Central memory CD8-positive, alpha-beta T cell (primary cell): ENCODE measurements at regions not wholly inside any gene's neighbourhood (a gene's known extent, or its start where the extent isn't known, plus 50 kb on each side); places are given as distances from the start of the nearest gene placed in this dataset.

ENCODE experiments used
- ATAC-seq: fragments of 150-1000 bp; cut with Tn5 transposase; replicated peaks from 2 replicates; pipeline ENCODE4 v1.10.0; 2022; ENCODE audit warnings: mild to moderate bottlenecking, moderate FRiP score, moderate number of reproducible peaks; ENCODE audit not compliant: poor library complexity, severe bottlenecking; ENCODE audit errors: extremely low read depth
- DNase-seq, 2 donors: peaks; one replicate each; pipeline ENCODE4 v3.0.0; 2021; ENCODE audit warnings: low spot score in 2 of 2
- H3K27ac Mint-ChIP-seq: one replicate; pipeline ENCODE4 v1.8.0; 2022; ENCODE audit warnings: low read depth, mild to moderate bottlenecking, moderate library complexity, mixed read lengths
- H3K27me3 Mint-ChIP-seq: one replicate; pipeline ENCODE4 v1.8.0; 2022; ENCODE audit warnings: mixed read lengths
- H3K36me3 Mint-ChIP-seq: one replicate; pipeline ENCODE4 v1.8.0; 2022; ENCODE audit warnings: mild to moderate bottlenecking, moderate library complexity, mixed read lengths; ENCODE audit not compliant: insufficient read depth
- H3K4me1 Mint-ChIP-seq: one replicate; pipeline ENCODE4 v1.8.0; 2022; ENCODE audit warnings: mixed read lengths
- H3K4me3 Mint-ChIP-seq: one replicate; pipeline ENCODE4 v1.8.0; 2022; ENCODE audit warnings: mild to moderate bottlenecking, moderate library complexity, mixed read lengths
- H3K9me3 Mint-ChIP-seq: one replicate; pipeline ENCODE4 v1.8.0; 2022; ENCODE audit warnings: mixed read lengths

GRCh38 chr9:107100591-107100990 is 182.5 kb upstream of the RAD23B start:
- ATAC-seq, result no peak
- peaks cover 6% of the 10 kb centered on the region for H3K9me3 Mint-ChIP-seq
- H3K4me1 Mint-ChIP-seq, result no peaks in the 10 kb centered on the region
- no peaks in the 10 kb centered on the region for H3K36me3 Mint-ChIP-seq
- DNase-seq, result no peak
- H3K27me3 Mint-ChIP-seq, result no peaks in the 10 kb centered on the region
- no peak overlapping the region for H3K27ac Mint-ChIP-seq
- H3K4me3 Mint-ChIP-seq, result no peak overlapping the region

DNA sequence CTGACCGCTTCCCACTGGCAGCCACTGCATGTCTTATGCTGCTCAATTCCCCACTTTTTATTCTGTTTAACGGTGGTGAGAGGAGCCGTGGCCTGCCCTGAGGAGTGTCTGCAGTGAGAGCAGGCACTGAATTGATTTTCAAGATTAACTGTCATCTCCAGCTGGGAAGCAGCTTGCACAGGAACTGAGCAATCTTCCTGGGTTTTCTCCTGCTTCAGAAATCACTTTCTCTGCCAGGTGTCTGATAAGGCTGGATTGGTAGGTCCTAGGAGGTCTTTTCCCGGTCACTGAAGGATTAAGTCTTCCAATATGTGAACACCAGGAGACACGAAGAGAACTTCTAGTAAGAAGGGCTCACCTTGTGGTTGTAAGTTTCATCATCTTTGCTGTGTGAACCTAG is 181.1 kb upstream of the RAD23B start:
- ATAC-seq (no peak), DNase-seq (no peak)
- Mint-ChIP-seq H3K27ac (no peak overlapping the region), H3K27me3 (no peaks in the 10 kb centered on the region), H3K4me3 (no peak overlapping the region), H3K36me3 (no peaks in the 10 kb centered on the region), H3K9me3 (peaks cover 6% of the 10 kb centered on the region), H3K4me1 (no peaks in the 10 kb centered on the region)

GRCh38 chr9:107103621-107104020 is 179.5 kb upstream of the RAD23B start:
- Mint-ChIP-seq H3K4me1 (no peaks in the 10 kb centered on the region), H3K27ac (no peak overlapping the region), H3K27me3 (peaks cover 14% of the 10 kb centered on the region), H3K4me3 (no peak overlapping the region), H3K9me3 (peaks cover 6% of the 10 kb centered on the region), H3K36me3 (no peaks in the 10 kb centered on the region)
- DNase-seq (no peak), ATAC-seq (no peak)

DNA sequence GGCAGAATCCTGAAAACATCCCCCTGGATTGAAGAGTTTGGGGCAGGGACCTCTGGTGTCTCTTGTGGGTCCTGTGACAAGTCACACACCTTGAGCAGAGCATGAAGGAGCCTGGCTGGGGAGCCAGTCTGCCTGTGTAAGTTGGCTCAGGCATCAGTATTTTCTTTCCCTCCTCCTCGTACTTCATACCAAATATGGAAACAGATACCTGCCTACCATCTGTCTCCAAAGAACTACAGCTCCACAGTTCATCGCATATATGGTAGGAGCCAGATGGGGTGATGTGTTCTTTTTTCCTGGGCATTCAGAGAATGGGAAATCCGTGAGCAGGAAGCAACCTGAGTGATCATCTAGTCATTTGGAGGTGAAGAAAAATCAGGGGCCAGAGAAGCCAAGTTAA is 177.3 kb upstream of the RAD23B start:
- no peaks in the 10 kb centered on the region for H3K4me1 Mint-ChIP-seq
- H3K27ac Mint-ChIP-seq, result no peak overlapping the region
- H3K9me3 Mint-ChIP-seq, result no peaks in the 10 kb centered on the region

DNA sequence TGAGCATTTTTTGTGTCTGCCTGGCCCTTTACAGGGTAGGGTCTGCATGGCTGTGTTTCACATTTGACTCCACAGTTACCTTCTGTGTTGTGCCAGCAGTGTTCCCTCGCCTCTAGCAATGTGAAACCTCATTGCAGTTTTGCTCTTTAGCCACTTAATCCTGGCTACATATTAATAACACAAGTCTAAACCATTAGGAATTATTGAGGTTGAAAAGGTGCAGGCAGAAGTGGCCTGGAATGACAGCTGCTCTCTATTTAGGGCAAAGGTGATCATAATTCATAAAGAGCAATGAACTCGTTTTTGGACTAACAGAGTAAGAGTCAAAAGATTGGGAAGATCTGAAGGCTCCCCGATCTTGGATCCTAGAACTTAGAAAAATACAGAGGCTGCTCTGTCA is 176.7 kb upstream of the RAD23B start:
- Mint-ChIP-seq H3K36me3 (no peaks in the 10 kb centered on the region), H3K9me3 (no peaks in the 10 kb centered on the region), H3K4me1 (no peaks in the 10 kb centered on the region), H3K27me3 (peaks cover 23% of the 10 kb centered on the region), H3K4me3 (no peak overlapping the region), H3K27ac (no peak overlapping the region)
- ATAC-seq (no peak), DNase-seq (no peak)

More for the DNA sequence above, 177.3 kb upstream of the RAD23B start:
- H3K4me3 Mint-ChIP-seq, result no peak overlapping the region
- no peak for ATAC-seq
- no peak for DNase-seq
- no peaks in the 10 kb centered on the region for H3K36me3 Mint-ChIP-seq
- peaks cover 23% of the 10 kb centered on the region for H3K27me3 Mint-ChIP-seq

DNA sequence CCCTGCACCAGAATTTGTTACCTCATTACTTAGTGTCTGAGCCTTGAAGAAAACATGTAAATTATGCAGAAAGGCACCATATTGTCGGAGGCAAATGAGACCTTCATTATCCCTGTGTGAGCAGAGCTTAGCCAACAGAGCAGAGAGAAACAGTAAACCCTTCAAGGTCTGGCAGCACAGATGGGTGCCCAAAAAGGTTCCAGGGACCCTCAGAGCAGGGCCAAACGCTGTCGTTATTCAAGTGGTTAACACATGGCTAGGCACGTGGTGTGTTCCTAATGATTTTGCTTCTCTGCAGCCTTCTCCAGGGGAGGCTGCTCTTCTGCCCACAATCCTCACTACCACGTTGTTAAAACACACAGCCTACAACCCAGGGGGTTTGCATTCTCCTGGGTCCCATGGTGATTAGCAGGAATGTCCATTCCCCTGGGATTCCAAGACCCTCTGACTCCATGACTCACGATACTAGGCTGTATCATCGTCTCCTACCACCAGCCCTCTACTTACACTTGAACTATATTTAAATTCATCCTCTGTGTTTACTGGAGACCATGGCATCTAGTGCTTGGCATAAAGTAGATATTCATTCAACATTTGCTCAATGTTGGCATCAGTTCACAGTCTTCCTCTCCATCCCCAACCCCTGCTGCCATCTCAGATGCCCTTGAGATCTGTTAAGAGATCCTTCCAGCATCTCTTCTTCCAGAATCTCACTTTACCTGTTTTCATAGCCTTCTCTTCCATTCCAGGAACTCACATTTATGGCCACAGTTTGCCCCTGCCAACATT is 174.5 kb upstream of the RAD23B start:
- no peak overlapping the region for H3K4me3 Mint-ChIP-seq
- H3K27ac Mint-ChIP-seq, result no peak overlapping the region
- H3K36me3 Mint-ChIP-seq, result no peaks in the 10 kb centered on the region
- peaks cover 34% of the 10 kb centered on the region for H3K27me3 Mint-ChIP-seq
- ATAC-seq (no peak), DNase-seq (no peak)
- H3K9me3 Mint-ChIP-seq, result no peaks in the 10 kb centered on the region
- no peaks in the 10 kb centered on the region for H3K4me1 Mint-ChIP-seq

DNA sequence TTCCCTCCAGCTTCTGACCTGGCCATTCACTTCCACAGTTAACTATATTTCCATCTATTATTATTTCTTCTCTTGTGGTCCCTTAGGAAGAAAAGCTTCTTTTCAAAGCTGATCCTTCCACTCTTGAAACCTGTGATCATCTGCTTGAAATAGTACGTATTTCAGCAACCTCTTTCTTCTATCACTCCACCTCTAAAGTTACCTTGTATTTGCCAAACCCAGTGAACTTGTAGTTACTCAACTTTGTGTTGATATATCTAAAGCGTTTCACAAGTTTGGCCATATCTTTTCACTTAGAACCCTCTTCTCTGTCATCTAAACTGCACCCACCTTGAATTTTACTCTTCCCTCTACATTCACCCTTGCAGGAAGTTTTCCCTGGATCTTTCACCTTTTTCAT is 173.8 kb upstream of the RAD23B start:
- no peak for ATAC-seq
- H3K4me1 Mint-ChIP-seq, result no peaks in the 10 kb centered on the region
- no peak overlapping the region for H3K27ac Mint-ChIP-seq
- DNase-seq, result no peak
- no peak overlapping the region for H3K4me3 Mint-ChIP-seq
- no peaks in the 10 kb centered on the region for H3K9me3 Mint-ChIP-seq
- H3K36me3 Mint-ChIP-seq, result no peaks in the 10 kb centered on the region
- H3K27me3 Mint-ChIP-seq, result peaks cover 41% of the 10 kb centered on the region

DNA sequence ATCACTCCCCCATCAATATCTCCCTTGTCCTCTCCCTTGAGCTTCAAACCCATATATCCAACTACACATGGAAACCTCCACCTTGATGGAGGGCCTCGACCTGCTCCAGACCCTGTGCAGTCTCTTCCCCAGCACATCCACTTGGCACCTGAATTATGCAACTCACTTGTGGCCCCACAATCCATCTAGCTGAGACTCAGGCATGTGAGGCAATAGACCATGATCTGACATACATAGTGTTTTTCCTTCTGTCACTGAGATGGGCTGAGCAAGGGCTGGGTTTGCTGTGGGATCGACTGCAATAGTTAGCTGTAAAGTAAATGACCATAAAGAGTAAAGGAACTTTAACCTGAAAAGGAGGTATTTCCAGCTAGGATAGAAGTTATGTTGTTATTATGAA is 172.9 kb upstream of the RAD23B start:
- H3K27me3 Mint-ChIP-seq, result peaks cover 49% of the 10 kb centered on the region
- H3K4me1 Mint-ChIP-seq, result no peaks in the 10 kb centered on the region
- DNase-seq (no peak), ATAC-seq (no peak)
- H3K27ac Mint-ChIP-seq, result no peak overlapping the region
- no peaks in the 10 kb centered on the region for H3K9me3 Mint-ChIP-seq
- H3K4me3 Mint-ChIP-seq, result no peak overlapping the region
- no peaks in the 10 kb centered on the region for H3K36me3 Mint-ChIP-seq

DNA sequence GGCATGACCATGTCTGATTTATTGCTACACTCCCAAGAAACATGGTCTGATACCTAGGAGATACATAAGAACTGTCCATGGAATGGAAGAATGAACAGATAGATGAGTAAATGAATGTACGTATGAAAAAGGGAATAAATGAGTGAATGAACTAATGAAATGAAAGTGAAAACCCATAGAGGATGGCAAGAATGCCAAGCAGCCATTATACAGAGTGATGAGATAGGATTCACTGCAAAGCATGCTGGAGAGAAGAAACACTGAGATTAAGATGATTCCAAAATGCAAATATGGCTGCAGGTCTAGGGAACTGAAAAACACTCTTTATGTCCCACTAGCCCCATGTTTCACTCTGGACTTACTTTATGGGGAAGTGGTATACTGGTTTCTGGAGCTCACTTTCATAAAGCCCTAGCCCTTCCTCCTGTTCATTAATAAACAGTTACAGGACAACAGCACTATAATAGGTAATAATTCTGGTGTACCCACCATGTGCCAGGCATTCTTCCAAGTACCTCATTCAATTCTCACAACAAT is 170.3 kb upstream of the RAD23B start:
- Mint-ChIP-seq H3K27me3 (peaks cover 44% of the 10 kb centered on the region), H3K9me3 (no peaks in the 10 kb centered on the region), H3K4me1 (no peaks in the 10 kb centered on the region), H3K4me3 (no peak overlapping the region), H3K36me3 (no peaks in the 10 kb centered on the region), H3K27ac (no peak overlapping the region)
- DNase-seq (no peak), ATAC-seq (no peak)

- DNase-seq (no peak), ATAC-seq (no peak)
- Mint-ChIP-seq H3K36me3 (no peaks in the 10 kb centered on the region), H3K4me3 (no peak overlapping the region), H3K4me1 (no peaks in the 10 kb centered on the region), H3K9me3 (no peaks in the 10 kb centered on the region), H3K27me3 (peaks cover 21% of the 10 kb centered on the region), H3K27ac (no peak overlapping the region)
Measured at GRCh38 chr9:107118863-107119624, 164.0 kb upstream of the RAD23B start.

GRCh38 chr9:107119735-107120134 is 163.3 kb upstream of the RAD23B start:
- no peak overlapping the region for H3K4me3 Mint-ChIP-seq
- H3K4me1 Mint-ChIP-seq, result no peaks in the 10 kb centered on the region
- no peaks in the 10 kb centered on the region for H3K9me3 Mint-ChIP-seq
- H3K36me3 Mint-ChIP-seq, result no peaks in the 10 kb centered on the region
- peaks cover 14% of the 10 kb centered on the region for H3K27me3 Mint-ChIP-seq
- no peak overlapping the region for H3K27ac Mint-ChIP-seq
- ATAC-seq (no peak), DNase-seq (no peak)

DNA sequence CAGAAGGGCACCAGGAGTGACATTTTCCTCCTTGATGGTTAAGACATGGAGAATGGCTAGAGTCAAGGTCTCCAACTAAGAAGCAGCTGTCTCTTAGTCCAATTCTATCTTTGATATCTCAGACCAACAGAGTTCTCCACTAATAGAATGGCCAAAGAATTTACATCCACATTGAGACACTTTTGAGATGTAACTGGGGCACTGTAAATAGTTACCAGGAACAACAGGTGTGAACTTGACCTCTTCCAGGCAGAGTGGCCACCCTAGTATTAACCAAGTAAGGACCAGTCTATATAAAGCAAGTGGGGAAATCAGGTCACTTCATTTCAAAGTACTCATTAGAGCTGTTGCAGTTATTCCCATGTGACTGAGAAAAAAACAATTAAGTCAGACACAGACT is 159.7 kb upstream of the RAD23B start:
- H3K9me3 Mint-ChIP-seq, result no peaks in the 10 kb centered on the region
- ATAC-seq (no peak), DNase-seq (no peak)
- peaks cover 24% of the 10 kb centered on the region for H3K27me3 Mint-ChIP-seq
- H3K36me3 Mint-ChIP-seq, result no peaks in the 10 kb centered on the region
- H3K27ac Mint-ChIP-seq, result no peak overlapping the region
- no peaks in the 10 kb centered on the region for H3K4me1 Mint-ChIP-seq
- H3K4me3 Mint-ChIP-seq, result no peak overlapping the region

GRCh38 chr9:107127608-107128007 is 155.5 kb upstream of the RAD23B start:
- Mint-ChIP-seq H3K27ac (no peak overlapping the region), H3K4me3 (no peak overlapping the region), H3K27me3 (peaks cover 23% of the 10 kb centered on the region), H3K9me3 (no peaks in the 10 kb centered on the region), H3K36me3 (no peaks in the 10 kb centered on the region), H3K4me1 (no peaks in the 10 kb centered on the region)
- DNase-seq (no peak), ATAC-seq (no peak)
